Activated CD4-positive, alpha-beta memory T cell treated with anti-CD3 and anti-CD28 coated beads for 36 hours (primary cell): ENCODE measurements at regions not wholly inside any gene's neighbourhood (a gene's known extent, or its start where the extent isn't known, plus 50 kb on each side); places are given as distances from the start of the nearest gene placed in this dataset.

Source experiments
- CTCF ChIA-PET: fragments of 350-600 bp; sonication (Branson Sonifier 250); formaldehyde crosslinking; loops from one replicate; lab custom pipeline; 2021; ENCODE audit warnings: antibody characterized with exemption, inconsistent platforms; lab: Charles Lee
- POLR2A ChIA-PET: fragments of 350-600 bp; sonication (Branson Sonifier 250); formaldehyde crosslinking; loops from one replicate; lab custom pipeline; 2021; ENCODE audit warnings: antibody characterized with exemption; lab: Charles Lee
- DNase-seq: peaks from one replicate; pipeline ENCODE4 v3.0.0-alpha.2; 2020
- H3K27ac Mint-ChIP-seq: one replicate; pipeline ENCODE4 v1.8.0; 2021; ENCODE audit warnings: mixed read lengths
- H3K27me3 Mint-ChIP-seq: one replicate; pipeline ENCODE4 v1.8.0; 2021; ENCODE audit warnings: mixed read lengths
- H3K36me3 Mint-ChIP-seq: one replicate; pipeline ENCODE4 v1.8.0; 2021; ENCODE audit warnings: mixed read lengths
- H3K4me1 Mint-ChIP-seq: one replicate; pipeline ENCODE4 v1.8.0; 2021; ENCODE audit warnings: low read depth, mixed read lengths
- H3K4me3 Mint-ChIP-seq: one replicate; pipeline ENCODE4 v1.8.0; 2021; ENCODE audit warnings: mild to moderate bottlenecking, mixed read lengths
- H3K9me3 Mint-ChIP-seq: one replicate; pipeline ENCODE4 v1.8.0; 2021; ENCODE audit warnings: mixed read lengths
- intact Hi-C: fragments of 100-400 bp; cut with micrococcal nuclease; formaldehyde crosslinking; loops from one replicate; pipeline ENCODE4 v1.15.1; 2023

DNA sequence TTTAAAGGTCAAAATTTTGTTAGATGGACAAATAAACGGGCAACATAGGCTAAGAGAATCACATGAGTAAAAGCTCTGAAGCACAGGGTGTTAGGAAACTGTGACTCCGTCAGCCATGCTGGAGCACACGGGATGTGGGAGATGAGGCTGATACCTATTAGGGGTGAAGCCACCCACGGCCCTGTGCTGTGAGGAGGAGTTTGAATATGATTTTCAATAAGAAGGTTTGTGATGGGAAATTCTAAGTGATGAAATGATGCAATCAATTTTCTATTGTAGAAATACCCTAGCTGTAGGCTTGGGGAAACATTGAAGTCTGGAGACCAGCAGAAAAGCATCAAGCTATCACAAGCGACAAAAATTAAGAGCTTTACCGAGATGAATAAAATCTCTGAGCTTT is 431.3 kb downstream of the CMPK2 start:
- Mint-ChIP-seq H3K9me3 (peaks cover 4% of the 10 kb centered on the region), H3K27ac (no peak overlapping the region), H3K36me3 (no peaks in the 10 kb centered on the region), H3K4me3 (no peak overlapping the region), H3K27me3 (no peaks in the 10 kb centered on the region), H3K4me1 (no peaks in the 10 kb centered on the region)
- CTCF ChIA-PET, result no interaction called here
- no peak for DNase-seq
- intact Hi-C loops, result no loop called here
- POLR2A ChIA-PET, result no interaction called here

DNA sequence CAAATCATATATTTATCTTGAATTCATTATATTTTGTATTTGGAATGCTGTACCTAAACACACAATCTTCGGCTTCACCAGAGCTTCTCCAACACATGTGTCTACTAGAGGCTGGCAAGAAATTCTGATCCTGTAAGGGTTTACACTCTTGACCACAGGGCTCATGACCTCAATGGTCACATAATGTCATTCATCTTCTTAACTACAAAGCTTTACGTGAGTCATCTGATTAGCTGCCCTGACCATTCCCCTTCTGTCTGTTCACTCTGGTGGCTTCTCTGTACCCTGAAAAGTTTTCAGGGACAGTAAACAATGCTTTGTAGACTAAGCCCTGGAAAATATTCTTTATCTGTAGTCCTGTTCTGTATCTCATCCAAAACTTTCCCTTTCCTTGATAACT is 423.9 kb downstream of the CMPK2 start:
- no peak for DNase-seq
- Mint-ChIP-seq H3K27me3 (no peaks in the 10 kb centered on the region), H3K36me3 (no peaks in the 10 kb centered on the region), H3K4me3 (no peak overlapping the region), H3K4me1 (no peaks in the 10 kb centered on the region), H3K9me3 (no peaks in the 10 kb centered on the region), H3K27ac (no peak overlapping the region)
- intact Hi-C loops, result no loop called here
- ChIA-PET CTCF (no interaction called here), POLR2A (no interaction called here)

DNA sequence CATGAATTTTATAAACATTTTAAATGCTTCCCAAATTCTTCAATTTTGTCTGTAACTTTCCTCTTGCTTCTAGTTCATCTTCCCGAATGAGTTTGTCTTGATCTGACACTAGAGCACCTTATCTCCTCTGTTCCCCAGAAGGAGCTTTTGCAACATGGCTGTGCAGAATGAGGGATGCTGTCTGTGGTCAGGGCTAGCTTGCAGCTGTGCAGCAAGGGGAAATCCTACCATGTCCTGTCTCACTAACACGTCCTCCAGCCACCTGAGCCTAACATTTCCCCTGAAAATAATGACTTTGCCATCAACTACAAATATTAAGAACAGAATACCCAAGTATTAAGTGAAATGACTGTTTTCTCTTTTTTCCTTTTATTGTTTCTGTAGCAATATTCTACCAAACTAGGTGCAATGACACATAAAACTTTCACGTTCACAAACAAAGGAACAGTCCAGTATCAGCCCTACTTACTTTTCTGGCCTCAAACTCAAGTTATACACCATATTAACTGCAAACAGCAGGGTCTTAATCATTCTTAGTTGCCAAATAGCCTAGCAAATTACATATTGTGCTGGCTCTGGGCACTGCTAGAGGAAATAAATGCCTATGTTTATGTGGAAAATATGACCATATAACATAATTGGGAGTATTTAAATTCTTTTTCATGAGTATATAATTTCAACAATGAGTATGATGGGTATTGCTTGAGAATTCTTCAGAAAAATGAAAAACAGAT is 423.3 kb downstream of the CMPK2 start:
- intact Hi-C loops, result no loop called here
- no peaks in the 10 kb centered on the region for H3K27me3 Mint-ChIP-seq
- no peak overlapping the region for H3K27ac Mint-ChIP-seq
- H3K36me3 Mint-ChIP-seq, result no peaks in the 10 kb centered on the region
- H3K4me3 Mint-ChIP-seq, result no peak overlapping the region
- ChIA-PET POLR2A (no interaction called here), CTCF (no interaction called here)
- no peaks in the 10 kb centered on the region for H3K4me1 Mint-ChIP-seq
- H3K9me3 Mint-ChIP-seq, result no peaks in the 10 kb centered on the region
- DNase-seq, result no peak

DNA sequence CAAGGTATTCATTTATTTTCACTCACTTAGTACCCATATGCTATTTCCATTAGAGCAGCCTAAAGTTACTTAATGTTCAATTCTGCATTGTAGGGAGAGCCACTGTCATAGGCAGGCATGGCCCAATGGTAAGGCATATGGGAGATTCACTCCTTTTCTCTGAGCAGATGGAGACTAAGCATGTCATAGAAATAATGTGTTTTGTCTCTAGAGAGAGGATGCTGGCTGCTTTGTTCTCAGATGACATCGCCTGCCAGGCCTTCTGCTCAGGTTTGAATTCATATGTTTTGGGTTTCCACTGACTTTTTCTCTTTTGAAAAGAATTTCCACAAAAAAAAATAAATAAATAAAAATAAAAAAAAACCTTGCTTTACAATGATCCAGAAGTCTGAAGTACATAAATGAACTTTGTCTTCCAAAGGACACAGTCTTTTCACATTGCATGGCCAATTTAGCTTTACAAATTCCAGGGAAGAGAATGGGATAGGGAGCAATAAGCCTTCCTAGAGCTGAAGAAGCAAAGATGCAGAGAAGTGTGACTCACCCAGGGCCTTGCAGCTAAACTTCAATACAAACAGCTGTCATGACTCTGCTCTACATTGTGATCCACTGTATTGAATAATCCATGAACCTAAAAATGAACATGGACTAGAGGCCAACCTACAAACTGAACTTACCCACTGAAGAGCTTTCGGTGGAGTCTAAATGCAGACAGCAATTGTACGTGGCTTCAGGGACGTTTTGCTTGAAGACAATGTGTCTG is 422.5 kb downstream of the CMPK2 start:
- Mint-ChIP-seq H3K27ac (no peak overlapping the region), H3K9me3 (no peaks in the 10 kb centered on the region), H3K4me3 (no peak overlapping the region), H3K36me3 (no peaks in the 10 kb centered on the region), H3K27me3 (no peaks in the 10 kb centered on the region), H3K4me1 (no peaks in the 10 kb centered on the region)
- ChIA-PET POLR2A (no interaction called here), CTCF (no interaction called here)
- intact Hi-C loops, result no loop called here
- DNase-seq, result no peak

GRCh38 chr2:6444514-6444913 is 421.2 kb downstream of the CMPK2 start:
- intact Hi-C loops, result no loop called here
- CTCF ChIA-PET, result no interaction called here
- no peak overlapping the region for H3K27ac Mint-ChIP-seq
- H3K4me3 Mint-ChIP-seq, result no peak overlapping the region
- no peaks in the 10 kb centered on the region for H3K27me3 Mint-ChIP-seq
- DNase-seq, result no peak
- H3K9me3 Mint-ChIP-seq, result no peaks in the 10 kb centered on the region
- no peaks in the 10 kb centered on the region for H3K36me3 Mint-ChIP-seq
- H3K4me1 Mint-ChIP-seq, result no peaks in the 10 kb centered on the region
- POLR2A ChIA-PET, result no interaction called here

- Mint-ChIP-seq H3K9me3 (no peaks in the 10 kb centered on the region), H3K27ac (no peak overlapping the region), H3K4me1 (no peaks in the 10 kb centered on the region), H3K36me3 (no peaks in the 10 kb centered on the region), H3K4me3 (no peak overlapping the region), H3K27me3 (no peaks in the 10 kb centered on the region)
- ChIA-PET POLR2A (no interaction called here), CTCF (no interaction called here)
- DNase-seq, result no peak
- intact Hi-C loops, result no loop called here
Observed at GRCh38 chr2:6445156-6445555, 420.6 kb downstream of the CMPK2 start.

- H3K27ac Mint-ChIP-seq, result no peak overlapping the region
- H3K4me1 Mint-ChIP-seq, result no peaks in the 10 kb centered on the region
- ChIA-PET CTCF (no interaction called here), POLR2A (no interaction called here)
- no peak overlapping the region for H3K4me3 Mint-ChIP-seq
- H3K27me3 Mint-ChIP-seq, result no peaks in the 10 kb centered on the region
- no peaks in the 10 kb centered on the region for H3K9me3 Mint-ChIP-seq
- intact Hi-C loops, result no loop called here
- DNase-seq, result no peak
- H3K36me3 Mint-ChIP-seq, result no peaks in the 10 kb centered on the region
Observed at GRCh38 chr2:6446938-6447608, 418.6 kb downstream of the CMPK2 start.

- ChIA-PET CTCF (no interaction called here), POLR2A (no interaction called here)
- no peak for DNase-seq
- Mint-ChIP-seq H3K27ac (no peak overlapping the region), H3K4me1 (no peaks in the 10 kb centered on the region), H3K9me3 (no peaks in the 10 kb centered on the region), H3K27me3 (no peaks in the 10 kb centered on the region), H3K4me3 (no peak overlapping the region), H3K36me3 (no peaks in the 10 kb centered on the region)
- intact Hi-C loops, result no loop called here
Observed at GRCh38 chr2:6448893-6449292, 416.8 kb downstream of the CMPK2 start.

- Mint-ChIP-seq H3K36me3 (no peaks in the 10 kb centered on the region), H3K9me3 (no peaks in the 10 kb centered on the region), H3K27me3 (no peaks in the 10 kb centered on the region), H3K4me3 (no peak overlapping the region), H3K4me1 (no peaks in the 10 kb centered on the region), H3K27ac (no peak overlapping the region)
- ChIA-PET POLR2A (no interaction called here), CTCF (no interaction called here)
- intact Hi-C loops, result no loop called here
- no peak for DNase-seq
Observed at GRCh38 chr2:6449343-6449742, 416.4 kb downstream of the CMPK2 start.

- ChIA-PET POLR2A (no interaction called here), CTCF (no interaction called here)
- Mint-ChIP-seq H3K9me3 (no peaks in the 10 kb centered on the region), H3K27me3 (no peaks in the 10 kb centered on the region), H3K27ac (no peak overlapping the region), H3K36me3 (no peaks in the 10 kb centered on the region), H3K4me1 (no peaks in the 10 kb centered on the region), H3K4me3 (no peak overlapping the region)
- intact Hi-C loops, result no loop called here
- no peak for DNase-seq
Observed at GRCh38 chr2:6452702-6453481, 412.8 kb downstream of the CMPK2 start.

- Mint-ChIP-seq H3K27ac (no peak overlapping the region), H3K36me3 (no peaks in the 10 kb centered on the region), H3K27me3 (no peaks in the 10 kb centered on the region), H3K4me1 (no peaks in the 10 kb centered on the region), H3K4me3 (no peak overlapping the region), H3K9me3 (no peaks in the 10 kb centered on the region)
- no peak for DNase-seq
- intact Hi-C loops, result no loop called here
- CTCF ChIA-PET, result no interaction called here
- POLR2A ChIA-PET, result no interaction called here
Observed at GRCh38 chr2:6454286-6454990, 411.3 kb downstream of the CMPK2 start.

DNA sequence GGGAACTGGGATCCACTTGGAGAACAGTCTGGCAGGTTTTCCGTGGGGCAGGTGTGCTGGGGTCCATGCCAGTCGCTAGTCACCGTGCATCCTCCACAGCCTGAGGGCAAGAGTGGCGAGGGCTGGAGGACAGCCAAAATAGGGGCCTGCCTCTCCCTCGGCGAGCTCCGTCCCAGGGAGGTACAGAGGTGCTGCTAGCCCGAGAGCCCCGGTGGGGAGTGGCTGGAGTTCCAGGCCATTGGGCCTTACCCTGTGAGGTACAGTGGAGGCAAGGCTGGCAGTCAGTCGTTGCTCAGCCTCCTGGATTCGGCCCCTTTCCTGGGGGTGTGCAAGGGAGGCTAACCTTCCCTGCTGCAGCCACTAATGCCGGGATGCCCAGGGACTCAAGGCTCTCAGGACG is 406.6 kb downstream of the CMPK2 start:
- ChIA-PET CTCF (no interaction called here), POLR2A (no interaction called here)
- intact Hi-C loops, result no loop called here
- no peaks in the 10 kb centered on the region for H3K9me3 Mint-ChIP-seq
- H3K4me1 Mint-ChIP-seq, result no peaks in the 10 kb centered on the region
- H3K27me3 Mint-ChIP-seq, result no peaks in the 10 kb centered on the region
- H3K36me3 Mint-ChIP-seq, result no peaks in the 10 kb centered on the region
- no peak for DNase-seq
- no peak overlapping the region for H3K27ac Mint-ChIP-seq
- H3K4me3 Mint-ChIP-seq, result no peak overlapping the region
